Forelimb muscle (tissue), 1 donor: ENCODE measurements at regions not wholly inside any gene's neighbourhood (a gene's known extent, or its start where the extent isn't known, plus 50 kb on each side); places are given as distances from the start of the nearest gene placed in this dataset.
A peak's percentile ranks its signal among the peaks of the same experiment; 100 is the strongest.
"Not testable (repeated sequence)": the region's sequence is repeated elsewhere in the genome, so short reads cannot be mapped to it uniquely, and the experiment has no call there.

Experiments
- DNase-seq: peaks from one replicate; pipeline ENCODE4 v3.0.0-alpha.2; 2013; ENCODE audit warnings: low read depth

GRCh38 chr14:26655128-26655527 lies 57.3 kb upstream of the NOVA1 start:
- no peak for DNase-seq

GRCh38 chr14:26663506-26663905 lies 65.7 kb upstream of the NOVA1 start:
- DNase-seq, result peak; percentile 13

GRCh38 chr14:26678732-26679420 lies 81.0 kb upstream of the NOVA1 start:
- not testable (repeated sequence) for DNase-seq

GRCh38 chr14:26685401-26685800 lies 87.6 kb upstream of the NOVA1 start:
- DNase-seq, result no peak

- DNase-seq, result no peak
Measured at GRCh38 chr14:26687301-26687837, 89.5 kb upstream of the NOVA1 start.

- no peak for DNase-seq
Measured at GRCh38 chr14:26694521-26694920, 96.7 kb upstream of the NOVA1 start.

GRCh38 chr14:26702721-26703230 lies 104.9 kb upstream of the NOVA1 start:
- no peak for DNase-seq

- no peak for DNase-seq
Measured at GRCh38 chr14:26703686-26704366, 106.0 kb upstream of the NOVA1 start.

- DNase-seq, result no peak
Measured at GRCh38 chr14:26707234-26707633, 109.4 kb upstream of the NOVA1 start.

- no peak for DNase-seq
Measured at GRCh38 chr14:26709019-26709418, 111.2 kb upstream of the NOVA1 start.

- no peak for DNase-seq
Measured at GRCh38 chr14:26719514-26719913, 121.7 kb upstream of the NOVA1 start.

- DNase-seq, result no peak
Measured at GRCh38 chr14:26722258-26722657, 124.4 kb upstream of the NOVA1 start.

- no peak for DNase-seq
Measured at GRCh38 chr14:26729851-26730250, 132.0 kb upstream of the NOVA1 start.

- no peak for DNase-seq
Measured at GRCh38 chr14:26730929-26731618, 133.2 kb upstream of the NOVA1 start.

- no peak for DNase-seq
Measured at GRCh38 chr14:26735811-26736210, 138.0 kb upstream of the NOVA1 start.

GRCh38 chr14:26738571-26738970 lies 140.7 kb upstream of the NOVA1 start:
- no peak for DNase-seq

GRCh38 chr14:26741711-26742212 lies 143.9 kb upstream of the NOVA1 start:
- no peak for DNase-seq

- no peak for DNase-seq
Measured at GRCh38 chr14:26743284-26743683, 145.5 kb upstream of the NOVA1 start.

- DNase-seq, result no peak
Measured at GRCh38 chr14:26744903-26745302, 147.1 kb upstream of the NOVA1 start.

GRCh38 chr14:26761532-26761931 lies 163.7 kb upstream of the NOVA1 start:
- DNase-seq, result no peak

- no peak for DNase-seq
Measured at GRCh38 chr14:26765301-26765700, 167.5 kb upstream of the NOVA1 start.
